ENCODE measurements at regions not wholly inside any gene's neighbourhood (a gene's known extent, or its start where the extent isn't known, plus 50 kb on each side); places are given as distances from the start of the nearest gene placed in this dataset.

DNA sequence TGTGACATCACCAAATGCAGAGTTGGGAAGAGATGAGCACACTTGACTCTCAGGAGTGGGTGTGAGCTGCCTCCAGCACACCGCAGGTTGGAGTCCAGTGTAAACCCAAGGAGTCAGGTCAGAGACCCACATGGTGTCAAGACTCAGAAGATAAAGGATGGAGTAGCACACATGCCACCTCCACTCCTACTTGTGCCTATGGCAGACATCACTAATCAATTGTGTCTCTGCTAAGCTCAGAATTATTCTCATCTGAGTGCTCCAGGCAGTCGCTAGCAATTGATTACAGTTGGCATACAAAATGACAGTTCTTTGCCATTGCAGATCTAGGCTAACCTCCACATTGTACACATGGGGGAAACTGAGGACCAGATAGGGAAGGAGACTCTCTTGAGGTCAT is 187.1 kb downstream of the RPS24 start:
- H3K4me3 ChIP-seq (ENCODE audit: low read depth, low read length), result no peak overlapping the region
- TF ChIP-seq, protein P1, sequence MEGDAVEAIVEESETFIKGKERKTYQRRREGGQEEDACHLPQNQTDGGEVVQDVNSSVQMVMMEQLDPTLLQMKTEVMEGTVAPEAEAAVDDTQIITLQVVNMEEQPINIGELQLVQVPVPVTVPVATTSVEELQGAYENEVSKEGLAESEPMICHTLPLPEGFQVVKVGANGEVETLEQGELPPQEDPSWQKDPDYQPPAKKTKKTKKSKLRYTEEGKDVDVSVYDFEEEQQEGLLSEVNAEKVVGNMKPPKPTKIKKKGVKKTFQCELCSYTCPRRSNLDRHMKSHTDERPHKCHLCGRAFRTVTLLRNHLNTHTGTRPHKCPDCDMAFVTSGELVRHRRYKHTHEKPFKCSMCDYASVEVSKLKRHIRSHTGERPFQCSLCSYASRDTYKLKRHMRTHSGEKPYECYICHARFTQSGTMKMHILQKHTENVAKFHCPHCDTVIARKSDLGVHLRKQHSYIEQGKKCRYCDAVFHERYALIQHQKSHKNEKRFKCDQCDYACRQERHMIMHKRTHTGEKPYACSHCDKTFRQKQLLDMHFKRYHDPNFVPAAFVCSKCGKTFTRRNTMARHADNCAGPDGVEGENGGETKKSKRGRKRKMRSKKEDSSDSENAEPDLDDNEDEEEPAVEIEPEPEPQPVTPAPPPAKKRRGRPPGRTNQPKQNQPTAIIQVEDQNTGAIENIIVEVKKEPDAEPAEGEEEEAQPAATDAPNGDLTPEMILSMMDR (IDR thresholded peaks at IDR 0.05; ENCODE audit: insufficient read depth, low read depth, low read length, missing control alignments), result no peak
- DNase-seq (ENCODE audit: low read depth), result no peak

DNA sequence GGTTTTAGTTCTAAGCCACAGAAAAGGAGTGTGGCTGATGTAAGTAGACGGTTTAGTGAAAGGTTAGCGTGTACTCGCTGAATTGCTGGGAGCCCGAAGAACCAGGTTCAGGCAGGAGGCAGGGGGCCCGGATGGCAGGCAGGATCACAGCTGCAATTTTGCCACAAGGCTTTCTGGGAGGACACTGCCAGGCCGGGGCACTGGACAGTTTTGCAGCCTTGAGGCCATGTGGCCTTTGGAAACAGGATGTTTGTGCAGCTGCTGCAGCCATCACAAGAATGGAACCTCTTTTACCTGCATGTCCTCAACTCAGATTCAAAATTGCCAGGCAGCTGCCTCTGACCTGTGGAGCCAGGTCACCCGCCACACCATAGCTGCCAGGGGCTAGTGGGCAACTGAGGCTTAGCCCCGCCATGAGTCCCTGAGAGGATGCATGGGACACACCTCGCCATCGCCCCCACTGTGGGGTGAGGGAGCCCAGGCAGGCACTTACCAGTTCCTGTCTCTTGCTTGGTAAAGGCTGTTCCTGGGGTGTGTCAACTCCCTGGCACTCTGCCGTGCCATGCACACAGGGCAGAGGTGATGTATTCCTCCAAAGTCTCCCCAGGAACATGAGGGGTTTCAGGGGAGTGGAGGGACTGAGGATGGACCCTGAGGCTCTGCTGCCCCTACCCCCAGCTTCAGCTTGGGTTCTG is 188.6 kb downstream of the RPS24 start:
- no peak for DNase-seq (ENCODE audit: low read depth)
- TF ChIP-seq, protein P1 (IDR thresholded peaks at IDR 0.05; ENCODE audit: insufficient read depth, low read depth, low read length, missing control alignments), result no peak
- H3K4me3 ChIP-seq (ENCODE audit: low read depth, low read length), result no peak overlapping the region

DNA sequence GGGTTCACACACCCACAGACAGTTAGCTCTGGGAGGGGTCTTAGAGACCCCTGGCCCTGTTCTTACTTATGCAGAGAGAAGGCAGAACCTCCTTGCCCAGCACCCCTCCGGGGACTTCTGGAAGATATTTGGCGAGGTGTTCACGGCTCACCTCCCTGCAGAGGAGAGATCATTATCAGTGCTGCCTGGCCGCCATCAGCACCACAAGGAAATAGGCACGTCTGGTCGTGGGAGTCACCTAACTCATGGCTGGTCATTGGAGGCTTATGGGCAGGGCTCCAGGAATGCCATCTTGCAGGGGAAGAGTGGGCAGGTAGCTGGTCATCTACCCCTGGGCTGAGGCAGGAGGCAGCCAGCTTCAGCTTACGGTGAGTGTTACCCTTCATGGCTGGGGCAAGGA is 189.4 kb downstream of the RPS24 start:
- H3K4me3 ChIP-seq (ENCODE audit: low read depth, low read length), result no peak overlapping the region
- no peak for DNase-seq (ENCODE audit: low read depth)
- TF ChIP-seq, protein P1 (IDR thresholded peaks at IDR 0.05; ENCODE audit: insufficient read depth, low read depth, low read length, missing control alignments), result no peak

DNA sequence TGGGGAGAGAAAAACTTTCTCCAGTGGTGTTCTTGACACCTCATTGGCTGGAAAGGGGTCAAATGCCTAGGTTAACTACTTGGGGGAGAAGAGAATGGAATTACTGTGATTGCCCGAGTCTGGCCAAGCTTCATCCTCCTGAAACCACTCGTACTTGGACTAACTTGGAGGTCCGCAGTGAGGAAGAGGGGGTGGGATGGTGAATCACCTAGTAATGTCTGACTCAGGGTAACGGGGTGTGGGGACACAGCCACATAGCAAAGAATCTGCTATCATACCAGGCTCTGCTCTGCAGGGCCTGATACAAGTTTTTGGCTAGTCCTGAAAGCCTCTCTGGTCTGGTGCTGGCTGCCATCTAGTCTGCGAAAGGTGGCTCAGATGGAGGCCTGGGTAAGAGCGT is 190.9 kb downstream of the RPS24 start:
- no peak for DNase-seq (ENCODE audit: low read depth)
- H3K4me3 ChIP-seq (ENCODE audit: low read depth, low read length), result no peak overlapping the region
- TF ChIP-seq, protein P1 (IDR thresholded peaks at IDR 0.05; ENCODE audit: insufficient read depth, low read depth, low read length, missing control alignments), result no peak

DNA sequence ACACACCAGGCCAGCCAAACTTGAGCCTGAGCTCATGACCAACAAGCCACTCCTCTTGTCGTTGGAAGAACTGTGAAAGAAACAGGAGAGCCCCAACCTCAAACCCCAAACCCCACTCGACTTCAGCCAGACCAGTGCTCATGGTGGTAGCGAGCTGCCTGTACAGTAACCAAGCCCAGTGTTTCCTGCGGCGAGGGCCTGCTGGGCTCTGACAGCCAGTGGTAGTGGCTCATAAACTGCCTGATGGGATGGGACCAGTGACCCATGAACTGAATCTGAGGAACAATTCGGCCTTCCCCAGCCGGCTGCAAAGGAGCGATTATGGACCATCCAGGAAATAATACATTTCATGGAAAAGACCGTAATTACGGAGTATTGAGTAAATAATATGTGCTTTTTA is 191.9 kb downstream of the RPS24 start:
- DNase-seq (ENCODE audit: low read depth), result no peak
- H3K4me3 ChIP-seq (ENCODE audit: low read depth, low read length), result no peak overlapping the region
- TF ChIP-seq, protein P1 (IDR thresholded peaks at IDR 0.05; ENCODE audit: insufficient read depth, low read depth, low read length, missing control alignments), result no peak

DNA sequence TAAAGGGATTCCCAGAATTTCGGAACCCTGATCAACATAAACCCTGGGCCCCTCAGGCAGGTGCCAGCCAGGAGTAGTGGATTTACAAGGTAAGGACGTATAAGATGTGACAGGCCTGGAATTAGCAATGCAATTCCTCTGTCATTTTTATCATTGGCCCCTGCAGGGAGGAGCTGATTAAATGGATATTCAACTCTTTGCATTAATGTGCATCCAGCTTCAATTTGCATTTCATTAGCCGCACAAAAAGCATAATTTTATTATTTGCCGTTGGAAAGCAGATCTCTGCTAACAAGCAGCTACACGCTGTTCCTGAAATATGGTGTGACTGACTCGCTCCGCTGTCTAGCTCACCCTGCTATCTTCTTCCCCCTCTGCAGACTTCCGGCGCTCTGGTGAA is 195.8 kb downstream of the RPS24 start:
- no peak overlapping the region for H3K4me3 ChIP-seq (ENCODE audit: low read depth, low read length)
- no peak for DNase-seq (ENCODE audit: low read depth)
- TF ChIP-seq, protein P1 (IDR thresholded peaks at IDR 0.05; ENCODE audit: insufficient read depth, low read depth, low read length, missing control alignments), result no peak

All from GM12865 (cell line).